BE2C (cell line): ENCODE measurements at regions not wholly inside any gene's neighbourhood (a gene's known extent, or its start where the extent isn't known, plus 50 kb on each side); places are given as distances from the start of the nearest gene placed in this dataset.
"Not testable (repeated sequence)": the region's sequence is repeated elsewhere in the genome, so short reads cannot be mapped to it uniquely, and the experiment has no call there.

ENCODE experiments used
- DNase-seq: peaks from one replicate; pipeline ENCODE4 v3.0.0-alpha.2; 2020
- H3K27me3 ChIP-seq: fragments of 250-450 bp; sonication (Bioruptor Pico); 2 replicates; pipeline ENCODE4 v1.5.1; 2020; ENCODE audit warnings: mild to moderate bottlenecking
- H3K36me3 ChIP-seq: fragments of 250-450 bp; sonication (Bioruptor Pico); 2 replicates; pipeline ENCODE4 v1.5.1; 2020; ENCODE audit warnings: mild to moderate bottlenecking
- H3K4me1 ChIP-seq: fragments of 250-450 bp; sonication (Bioruptor Pico); 2 replicates; pipeline ENCODE4 v1.5.1; 2020
- H3K4me3 ChIP-seq: 2 replicates; pipeline ENCODE4 v1.5.1; 2011; ENCODE audit warnings: low read depth, low read length
- H3K9me3 ChIP-seq: fragments of 250-450 bp; sonication (Bioruptor Pico); 2 replicates; pipeline ENCODE4 v1.5.1; 2020
- CTCF ChIP-seq: IDR thresholded peaks from 2 replicates; pipeline ENCODE4 v1.5.1; 2012; ENCODE audit warnings: mild to moderate bottlenecking, low read depth, low read length

- not testable (repeated sequence) for H3K9me3 ChIP-seq, H3K27me3 ChIP-seq
Measured at GRCh38 chr4:49213250-49213649, 227.2 kb downstream of the CWH43 start.

GRCh38 chr4:49213750-49214149 lies 227.7 kb downstream of the CWH43 start:
- H3K9me3 ChIP-seq, DNase-seq, H3K27me3 ChIP-seq, H3K4me1 ChIP-seq, H3K36me3 ChIP-seq, H3K4me3 ChIP-seq: not testable (repeated sequence)

More at GRCh38 chr4:49213250-49213649, 227.2 kb downstream of the CWH43 start:
- H3K36me3 ChIP-seq, H3K4me3 ChIP-seq, H3K4me1 ChIP-seq, DNase-seq: not testable (repeated sequence)

GRCh38 chr4:49214453-49215081 lies 228.5 kb downstream of the CWH43 start:
- H3K36me3 ChIP-seq, DNase-seq, H3K4me3 ChIP-seq, H3K4me1 ChIP-seq, H3K27me3 ChIP-seq, H3K9me3 ChIP-seq: not testable (repeated sequence)

- H3K4me1 ChIP-seq, H3K36me3 ChIP-seq, H3K4me3 ChIP-seq, H3K27me3 ChIP-seq, H3K9me3 ChIP-seq, DNase-seq: not testable (repeated sequence)
Measured at GRCh38 chr4:49215082-49215479, 229.0 kb downstream of the CWH43 start.

GRCh38 chr4:49216606-49217005 lies 230.5 kb downstream of the CWH43 start:
- not testable (repeated sequence) for DNase-seq, H3K9me3 ChIP-seq, H3K27me3 ChIP-seq, H3K4me1 ChIP-seq, H3K36me3 ChIP-seq, H3K4me3 ChIP-seq

- Histone ChIP-seq H3K9me3 (no peaks in the 10 kb centered on the region), H3K36me3 (no peaks in the 10 kb centered on the region), H3K27me3 (no peaks in the 10 kb centered on the region), H3K4me3 (no peak overlapping the region), H3K4me1 (no peaks in the 10 kb centered on the region)
- no peak for DNase-seq
- TF ChIP-seq CTCF: no peak
Measured at GRCh38 chr4:49217492-49217891, 231.4 kb downstream of the CWH43 start.

- not testable (repeated sequence) for H3K36me3 ChIP-seq, H3K27me3 ChIP-seq, H3K9me3 ChIP-seq, DNase-seq, H3K4me1 ChIP-seq, H3K4me3 ChIP-seq
Measured at GRCh38 chr4:49218094-49218493, 232.0 kb downstream of the CWH43 start.

GRCh38 chr4:49218931-49219330 lies 232.9 kb downstream of the CWH43 start:
- not testable (repeated sequence) for H3K36me3 ChIP-seq, H3K27me3 ChIP-seq, H3K9me3 ChIP-seq, DNase-seq, H3K4me3 ChIP-seq, H3K4me1 ChIP-seq

- not testable (repeated sequence) for H3K27me3 ChIP-seq, H3K4me3 ChIP-seq, H3K9me3 ChIP-seq, H3K4me1 ChIP-seq, DNase-seq, H3K36me3 ChIP-seq
Measured at GRCh38 chr4:49219489-49220225, 233.6 kb downstream of the CWH43 start.

GRCh38 chr4:49221209-49221608 lies 235.1 kb downstream of the CWH43 start:
- no peak for TF ChIP-seq CTCF
- Histone ChIP-seq H3K36me3 (no peaks in the 10 kb centered on the region), H3K9me3 (no peaks in the 10 kb centered on the region), H3K27me3 (no peaks in the 10 kb centered on the region), H3K4me3 (no peak overlapping the region), H3K4me1 (no peaks in the 10 kb centered on the region)
- no peak for DNase-seq

- not testable (repeated sequence) for H3K9me3 ChIP-seq, H3K36me3 ChIP-seq, DNase-seq, H3K27me3 ChIP-seq, H3K4me1 ChIP-seq, H3K4me3 ChIP-seq
Measured at GRCh38 chr4:49222810-49223209, 236.7 kb downstream of the CWH43 start.

GRCh38 chr4:49226216-49226866 lies 240.3 kb downstream of the CWH43 start:
- not testable (repeated sequence) for H3K27me3 ChIP-seq, DNase-seq, H3K4me1 ChIP-seq, H3K4me3 ChIP-seq, H3K9me3 ChIP-seq, H3K36me3 ChIP-seq

GRCh38 chr4:49227941-49228340 lies 241.9 kb downstream of the CWH43 start:
- H3K4me3 ChIP-seq, H3K9me3 ChIP-seq, H3K27me3 ChIP-seq, H3K36me3 ChIP-seq, H3K4me1 ChIP-seq, DNase-seq: not testable (repeated sequence)

GRCh38 chr4:49229243-49229642 lies 243.2 kb downstream of the CWH43 start:
- H3K27me3 ChIP-seq, H3K36me3 ChIP-seq, DNase-seq, H3K4me3 ChIP-seq, H3K9me3 ChIP-seq, H3K4me1 ChIP-seq: not testable (repeated sequence)
